SK-N-MC (cell line): ENCODE measurements at regions not wholly inside any gene's neighbourhood (a gene's known extent, or its start where the extent isn't known, plus 50 kb on each side); places are given as distances from the start of the nearest gene placed in this dataset.

Experiments
- EZH2 ChIP-seq: fragments of 200-600 bp; sonication (generic); IDR thresholded peaks from one replicate; pipeline ENCODE4 v1.6.1; 2017; ENCODE audit warnings: antibody characterized with exemption
- POLR2AphosphoS5 ChIP-seq: IDR thresholded peaks from 2 replicates; pipeline ENCODE4 v1.6.1; 2012; ENCODE audit warnings: mild to moderate bottlenecking, low read depth, low read length, borderline replicate concordance

- TF ChIP-seq POLR2AphosphoS5 (no peak), EZH2 (no peak)
Measured at GRCh38 chr16:73545755-73546154, 497.8 kb upstream of the ZFHX3 start.
